D721Med (cell line): ENCODE measurements at regions not wholly inside any gene's neighbourhood (a gene's known extent, or its start where the extent isn't known, plus 50 kb on each side); places are given as distances from the start of the nearest gene placed in this dataset.
"Not testable (repeated sequence)": the region's sequence is repeated elsewhere in the genome, so short reads cannot be mapped to it uniquely, and the experiment has no call there.

ENCODE experiments used
- DNase-seq: peaks from one replicate; pipeline ENCODE4 v3.0.0; 2011; ENCODE audit warnings: low spot score; ENCODE audit not compliant: insufficient read length
- FAIRE-seq: peaks from 2 replicates; lab custom pipeline; 2011; peaks lifted over from hg19 to GRCh38; lab: Jason Lieb, UNC
- TF ChIP-seq, protein P1 (sequence below): IDR thresholded peaks from 2 replicates; pipeline ENCODE4 v1.5.1; 2012; ENCODE audit warnings: mild to moderate bottlenecking, control low read depth; ENCODE audit not compliant: insufficient read depth; ENCODE audit errors: missing control alignments

DNA sequence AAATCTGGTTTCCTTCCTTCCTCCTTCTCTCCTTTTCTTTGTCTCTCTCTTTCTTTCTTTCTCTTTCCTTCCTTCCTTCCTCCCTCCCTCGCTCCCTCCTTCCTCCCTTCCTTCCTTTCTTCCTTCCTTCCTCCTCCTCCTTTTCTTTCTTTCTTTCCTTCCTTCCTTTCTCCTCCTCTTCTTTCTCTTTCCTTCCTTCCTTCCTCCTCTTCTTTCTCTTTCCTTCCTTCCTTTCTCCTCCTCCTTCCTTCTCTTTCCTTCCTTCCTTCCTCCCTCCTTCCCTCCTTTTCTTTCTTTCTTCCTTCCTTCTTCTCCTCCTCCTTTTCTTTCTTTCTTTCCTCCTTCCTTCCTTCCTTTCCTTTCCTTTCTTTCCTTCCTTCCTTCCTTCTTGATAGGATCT, 61.2 kb downstream of the VIP start:
- DNase-seq: no peak
- TF ChIP-seq, protein P1, sequence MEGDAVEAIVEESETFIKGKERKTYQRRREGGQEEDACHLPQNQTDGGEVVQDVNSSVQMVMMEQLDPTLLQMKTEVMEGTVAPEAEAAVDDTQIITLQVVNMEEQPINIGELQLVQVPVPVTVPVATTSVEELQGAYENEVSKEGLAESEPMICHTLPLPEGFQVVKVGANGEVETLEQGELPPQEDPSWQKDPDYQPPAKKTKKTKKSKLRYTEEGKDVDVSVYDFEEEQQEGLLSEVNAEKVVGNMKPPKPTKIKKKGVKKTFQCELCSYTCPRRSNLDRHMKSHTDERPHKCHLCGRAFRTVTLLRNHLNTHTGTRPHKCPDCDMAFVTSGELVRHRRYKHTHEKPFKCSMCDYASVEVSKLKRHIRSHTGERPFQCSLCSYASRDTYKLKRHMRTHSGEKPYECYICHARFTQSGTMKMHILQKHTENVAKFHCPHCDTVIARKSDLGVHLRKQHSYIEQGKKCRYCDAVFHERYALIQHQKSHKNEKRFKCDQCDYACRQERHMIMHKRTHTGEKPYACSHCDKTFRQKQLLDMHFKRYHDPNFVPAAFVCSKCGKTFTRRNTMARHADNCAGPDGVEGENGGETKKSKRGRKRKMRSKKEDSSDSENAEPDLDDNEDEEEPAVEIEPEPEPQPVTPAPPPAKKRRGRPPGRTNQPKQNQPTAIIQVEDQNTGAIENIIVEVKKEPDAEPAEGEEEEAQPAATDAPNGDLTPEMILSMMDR: no peak
- no peak for FAIRE-seq

DNA sequence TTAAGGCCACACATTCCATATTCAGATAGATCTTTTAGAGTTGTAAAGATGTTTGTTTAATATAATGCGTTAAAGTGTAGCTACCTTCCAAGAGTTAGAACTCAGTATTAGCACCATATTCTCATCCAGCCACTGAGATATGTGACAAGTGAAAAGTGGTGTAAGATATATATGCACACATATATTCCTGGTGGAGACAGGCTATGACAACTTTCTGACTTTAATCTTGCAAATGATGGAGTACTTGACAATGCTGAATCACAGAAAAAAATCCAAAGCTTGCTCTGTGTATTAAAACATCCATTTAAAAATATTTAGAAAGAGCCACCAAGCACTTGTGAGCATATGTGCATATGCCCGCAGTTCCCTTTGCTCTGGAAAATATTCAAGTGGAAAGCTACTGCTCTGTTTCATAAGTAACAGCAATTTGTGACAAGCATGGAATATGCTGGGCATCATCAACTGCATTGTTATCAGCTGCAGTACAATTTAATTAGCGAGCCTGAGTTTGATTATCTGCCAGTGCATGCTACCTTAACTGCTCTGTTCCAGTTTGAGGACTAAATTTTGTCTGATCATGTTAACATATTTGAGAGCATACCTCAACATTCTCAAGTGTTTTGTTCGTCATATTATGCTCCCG, 64.8 kb downstream of the VIP start:
- no peak for DNase-seq
- no peak for FAIRE-seq
- TF ChIP-seq, protein P1: no peak

DNA sequence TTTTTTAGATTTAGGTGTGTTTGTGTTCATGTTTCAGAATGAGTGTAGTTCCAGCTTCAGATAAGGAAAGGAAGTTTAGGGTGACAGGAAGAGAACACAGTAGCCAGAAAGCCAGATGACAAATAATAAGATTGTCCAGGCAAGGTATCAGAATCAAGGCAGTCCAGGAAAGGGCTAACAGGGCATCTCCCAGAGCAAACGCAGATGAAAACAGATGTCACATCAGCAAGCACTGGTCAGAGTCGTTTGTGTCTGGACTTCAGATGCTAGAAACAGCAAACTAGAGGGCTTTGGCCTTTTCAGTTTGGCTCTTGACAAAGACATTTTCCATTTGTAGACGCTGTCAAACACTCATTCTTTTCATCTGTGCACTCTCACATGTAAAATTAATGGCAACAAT, 65.5 kb downstream of the VIP start:
- DNase-seq (no peak), FAIRE-seq (no peak)
- TF ChIP-seq, protein P1: no peak

DNA sequence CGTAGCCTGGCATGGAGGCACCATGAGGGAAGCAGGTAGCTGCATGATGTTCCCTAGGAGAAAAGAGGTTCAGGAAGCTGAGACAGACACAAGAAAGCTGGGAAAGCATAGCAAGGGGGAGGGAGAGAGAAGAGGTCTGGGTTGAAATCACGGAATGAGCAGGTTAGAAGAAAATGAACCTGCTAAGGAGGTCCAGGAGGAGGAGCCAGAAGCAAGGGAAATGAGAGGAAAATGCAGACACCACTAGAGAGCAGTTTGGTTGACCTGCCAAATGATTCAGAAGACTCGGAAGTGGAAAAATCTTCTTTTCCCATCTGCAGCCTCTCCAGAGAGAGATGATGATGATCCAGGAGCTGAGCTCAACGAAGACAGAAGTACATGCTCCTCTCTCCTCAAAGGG, 70.9 kb downstream of the VIP start:
- TF ChIP-seq, protein P1: no peak
- no peak for FAIRE-seq
- no peak for DNase-seq

DNA sequence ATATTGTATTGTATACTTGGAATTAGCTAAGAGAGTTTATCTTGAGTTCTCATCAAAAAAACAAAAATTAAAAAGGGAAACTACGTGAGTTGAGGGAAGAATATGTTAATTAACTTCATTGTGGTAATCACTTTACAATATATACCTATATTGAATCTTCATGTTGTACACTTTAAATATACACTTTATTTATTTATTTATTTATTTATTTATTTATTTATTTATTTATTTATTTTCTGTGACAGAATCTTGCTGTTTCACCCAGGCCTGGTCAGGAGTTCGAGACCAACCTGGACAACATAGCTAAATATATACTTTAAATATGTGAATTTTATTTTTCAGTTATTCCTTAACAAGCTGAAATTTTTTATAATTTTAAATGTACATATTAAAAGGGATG, 74.1 kb downstream of the VIP start:
- no peak for DNase-seq
- no peak for FAIRE-seq
- TF ChIP-seq, protein P1: no peak

DNA sequence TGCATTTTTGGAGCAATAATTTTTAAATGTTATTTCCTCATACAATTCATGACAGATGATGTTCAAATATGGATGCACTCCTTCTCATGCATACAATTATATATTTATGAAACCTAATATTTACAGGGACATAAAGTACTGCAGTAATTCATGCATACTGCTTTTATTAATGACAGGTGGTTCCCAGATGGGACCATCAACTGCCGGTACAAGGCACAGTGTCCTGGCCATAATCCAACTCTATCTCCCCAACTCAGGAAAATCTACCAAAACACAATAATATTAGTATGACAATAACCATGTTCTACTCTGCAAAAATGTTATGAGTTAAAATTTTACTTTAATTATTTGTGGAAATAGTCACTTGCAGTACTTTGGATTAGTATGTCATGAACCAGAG, 77.8 kb downstream of the VIP start:
- DNase-seq: no peak
- TF ChIP-seq, protein P1: no peak
- no peak for FAIRE-seq

DNA sequence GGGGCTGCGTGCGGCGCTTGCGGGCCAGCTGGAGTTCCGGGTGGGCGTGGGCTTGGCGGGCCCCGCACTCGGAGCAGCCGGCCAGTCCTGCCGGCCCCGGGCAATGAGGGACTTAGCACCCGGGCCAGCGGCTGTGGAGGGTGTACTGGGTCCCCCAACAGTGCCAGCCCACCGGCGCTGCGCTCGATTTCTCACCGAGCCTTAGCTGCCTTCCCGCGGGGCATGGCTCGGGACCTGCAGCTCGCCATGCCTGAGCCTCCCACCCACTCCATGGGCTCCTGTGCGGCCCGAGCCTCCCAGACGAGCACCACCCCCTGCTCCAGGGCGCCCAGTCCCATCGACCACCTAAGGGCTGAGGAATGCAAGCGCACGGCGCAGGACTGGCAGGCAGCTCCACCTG, 83.8 kb downstream of the VIP start:
- not testable (repeated sequence) for FAIRE-seq, DNase-seq

DNA sequence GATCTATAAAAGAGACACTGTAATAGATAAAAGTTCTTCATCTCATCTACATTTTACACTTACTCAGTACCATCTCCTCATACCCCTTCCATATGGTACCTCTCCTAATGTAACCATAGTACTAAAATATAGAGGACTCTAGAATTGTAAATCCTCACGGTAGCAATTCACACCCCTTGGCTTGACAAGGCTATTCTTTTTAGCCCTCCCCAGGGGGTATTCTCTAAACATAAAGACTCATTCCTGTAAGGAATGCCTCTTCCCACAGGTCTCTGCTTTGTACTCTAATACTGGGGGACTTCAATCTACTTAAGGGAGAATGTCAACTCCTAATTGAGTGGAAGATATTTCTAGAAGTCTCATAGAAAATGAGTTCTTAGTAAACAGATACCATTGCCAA, 85.9 kb downstream of the VIP start:
- no peak for FAIRE-seq
- DNase-seq: no peak
- TF ChIP-seq, protein P1: no peak
